ENCODE measurements at regions not wholly inside any gene's neighbourhood (a gene's known extent, or its start where the extent isn't known, plus 50 kb on each side); places are given as distances from the start of the nearest gene placed in this dataset.
A peak's percentile ranks its signal among the peaks of the same experiment; 100 is the strongest.
"Not testable (repeated sequence)": the region's sequence is repeated elsewhere in the genome, so short reads cannot be mapped to it uniquely, and the experiment has no call there.

GRCh38 chr5:50558640-50559039, 107.8 kb upstream of the PARP8 start:
- TF ChIP-seq MAFK (IDR thresholded peaks at IDR 0.05; ENCODE audit: partially characterized antibody), result peak; percentile 72
- H3K4me2 ChIP-seq; POLR2A ChIA-PET; ATAC-seq; CTCF ChIA-PET; H3K4me1 ChIP-seq; H3K27ac ChIP-seq; H3K4me3 ChIP-seq; DNase-seq (ENCODE audit: low read depth in 1 of 2, low spot score in 1 of 2); H3K9me3 ChIP-seq: not testable (repeated sequence)
- FAIRE-seq, result peak; percentile 88

- 34% methylated on average over 1 of the region's 1 CpG for WGBS (ENCODE audit: missing lambda C conversion rate)
- DNase-seq (ENCODE audit: low read depth in 1 of 2, low spot score in 1 of 2), result no peak
- no peak for FAIRE-seq
- ChIA-PET CTCF (no interaction called here), POLR2A (no interaction called here)
- Histone ChIP-seq H3K27ac (no peak overlapping the region), H3K4me1 (no peaks in the 10 kb centered on the region), H3K4me3 (no peak overlapping the region), H3K9me3 (no peaks in the 10 kb centered on the region), H3K4me2 (no peak overlapping the region)
- ATAC-seq, result no peak
- TF ChIP-seq HOXA7 (CRISPR knock-in tag; IDR thresholded peaks at IDR 0.05) (no peak), BCL3 (IDR thresholded peaks at IDR 0.05) (no peak), RAD21 (conservative IDR thresholded peaks at IDR 0.05 in 1 of 2, IDR thresholded peaks at IDR 0.05 in 1 of 2) (no peak), CTCF (IDR thresholded peaks at IDR 0.05) (no peak), HEYL (CRISPR knock-in tag; IDR thresholded peaks at IDR 0.05) (no peak), KDM5A (IDR thresholded peaks at IDR 0.05) (no peak), REST (IDR thresholded peaks at IDR 0.05) (no peak), HES2 (IDR thresholded peaks at IDR 0.05) (no peak), GATA3 (IDR thresholded peaks at IDR 0.05; ENCODE audit: borderline replicate concordance) (no peak), PHF8 (IDR thresholded peaks at IDR 0.05; ENCODE audit: borderline replicate concordance, low read depth) (no peak), CHD2 (IDR thresholded peaks at IDR 0.05; ENCODE audit: low read length, partially characterized antibody) (no peak), MAZ (IDR thresholded peaks at IDR 0.05; ENCODE audit: borderline replicate concordance, low read depth, low read length) (no peak), ATOH8 (CRISPR knock-in tag; IDR thresholded peaks at IDR 0.05; ENCODE audit: low read depth) (no peak), ZC3H11A (IDR thresholded peaks at IDR 0.05) (no peak), HDAC2 (IDR thresholded peaks at IDR 0.05) (no peak), EHF (CRISPR knock-in tag; IDR thresholded peaks at IDR 0.05) (no peak), EP300 (IDR thresholded peaks at IDR 0.05) (no peak), USF2 (IDR thresholded peaks at IDR 0.05) (no peak), CBX2 (IDR thresholded peaks at IDR 0.05; ENCODE audit: borderline replicate concordance, low read depth) (no peak), EHMT2 (IDR thresholded peaks at IDR 0.05; ENCODE audit: low read depth) (no peak)
Observed at GRCh38 chr5:50559955-50560354, 106.5 kb upstream of the PARP8 start.
